Upper lobe of left lung (tissue), 6 donors: ENCODE measurements at regions not wholly inside any gene's neighbourhood (a gene's known extent, or its start where the extent isn't known, plus 50 kb on each side); places are given as distances from the start of the nearest gene placed in this dataset.
"Not testable (repeated sequence)": the region's sequence is repeated elsewhere in the genome, so short reads cannot be mapped to it uniquely, and the experiment has no call there.

Experiments
- ATAC-seq, 2 donors: fragments of 200-7000 bp; cut with Tn5 transposase; one replicate each; pipeline ENCODE4 v1.9.1; 2022; ENCODE audit warnings: mild to moderate bottlenecking in 2 of 2, moderate library complexity in 2 of 2; ENCODE audit not compliant: low FRiP score in 2 of 2
- DNase-seq, 2 donors: peaks; one replicate each; pipeline ENCODE4 v3.0.0-alpha.2; 2019 to 2020
- H3K27ac ChIP-seq, 4 donors: fragments of 200-600 bp; sonication (generic); one replicate each; pipeline ENCODE4 v1.5.1; 2016 to 2019
- H3K27me3 ChIP-seq, 4 donors: fragments of 200-600 bp; sonication (generic); one replicate each; pipeline ENCODE4 v1.5.1; 2017 to 2019
- H3K36me3 ChIP-seq, 4 donors: fragments of 200-600 bp; sonication (generic); one replicate each; pipeline ENCODE4 v1.5.1; 2016 to 2019
- H3K4me1 ChIP-seq, 4 donors: fragments of 200-600 bp; sonication (generic); one replicate each; pipeline ENCODE4 v1.5.1; 2018 to 2019
- H3K4me3 ChIP-seq, 4 donors: fragments of 200-600 bp; sonication (generic); one replicate each; pipeline ENCODE4 v1.5.1; 2017 to 2019; ENCODE audit warnings: mild to moderate bottlenecking in 2 of 4, moderate library complexity in 1 of 4
- H3K9me3 ChIP-seq, 4 donors: fragments of 200-600 bp; sonication (generic); one replicate each; pipeline ENCODE4 v1.5.1; 2018 to 2019
- EP300 ChIP-seq, 4 donors: sonication (generic); formaldehyde crosslinking; IDR thresholded peaks; one replicate each; pipeline ENCODE4 v1.5.1; 2017; ENCODE audit warnings: antibody characterized with exemption in 4 of 4, control low read depth in 2 of 4
- POLR2A ChIP-seq, 4 donors: fragments of 450-650 bp; IDR thresholded peaks; one replicate each; pipeline ENCODE4 v1.5.1; 2016 to 2017; ENCODE audit warnings: antibody characterized with exemption in 4 of 4, mild to moderate bottlenecking in 2 of 4
- POLR2AphosphoS5 ChIP-seq, 2 donors: sonication (generic); formaldehyde crosslinking; IDR thresholded peaks; one replicate each; pipeline ENCODE4 v1.5.1; 2017; ENCODE audit warnings: antibody characterized with exemption in 2 of 2
- WGBS, 2 donors: methylation state at CpG; one replicate each; pipeline ENCODE4 v1.1.5; 2017 to 2018; 5-methylcytosine and 5-hydroxymethylcytosine counted together
- TF ChIP-seq, protein P1 (sequence below), 6 experiments: fragments of 450-650 bp in 4 of 6; fragments of 200-600 bp in 2 of 6; sonication (generic) in 2 of 6; IDR thresholded peaks; one replicate each; pipeline ENCODE4 v1.5.1; 2016 to 2019; ENCODE audit warnings: antibody characterized with exemption in 6 of 6
- donor health status: DM: no; HTN: no; CAD: no; lungs with moderate emphysema.
- donor health status: DM: no; HTN: yes; CAD: no; lungs with severe emphysema.

DNA sequence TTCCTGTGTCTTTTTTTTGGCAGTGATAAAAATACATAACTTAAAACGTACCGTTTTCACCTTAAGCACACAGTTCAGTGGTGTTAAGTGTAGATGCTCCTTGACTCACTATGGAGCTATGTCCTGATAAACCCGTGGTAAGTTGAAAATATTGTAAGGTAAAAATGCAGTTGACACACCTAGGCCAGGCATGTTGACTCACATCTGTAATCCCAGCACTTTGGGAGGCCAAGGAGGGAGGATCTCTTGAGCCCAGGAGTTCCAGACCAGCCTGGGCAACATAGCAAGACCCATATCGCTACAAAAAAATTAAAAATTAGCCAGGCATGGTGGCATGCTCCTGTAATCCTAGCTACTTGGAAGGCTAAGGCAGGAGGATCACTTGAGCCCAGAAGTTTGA, 73.6 kb upstream of the COG2 start:
- TF ChIP-seq, protein P1, sequence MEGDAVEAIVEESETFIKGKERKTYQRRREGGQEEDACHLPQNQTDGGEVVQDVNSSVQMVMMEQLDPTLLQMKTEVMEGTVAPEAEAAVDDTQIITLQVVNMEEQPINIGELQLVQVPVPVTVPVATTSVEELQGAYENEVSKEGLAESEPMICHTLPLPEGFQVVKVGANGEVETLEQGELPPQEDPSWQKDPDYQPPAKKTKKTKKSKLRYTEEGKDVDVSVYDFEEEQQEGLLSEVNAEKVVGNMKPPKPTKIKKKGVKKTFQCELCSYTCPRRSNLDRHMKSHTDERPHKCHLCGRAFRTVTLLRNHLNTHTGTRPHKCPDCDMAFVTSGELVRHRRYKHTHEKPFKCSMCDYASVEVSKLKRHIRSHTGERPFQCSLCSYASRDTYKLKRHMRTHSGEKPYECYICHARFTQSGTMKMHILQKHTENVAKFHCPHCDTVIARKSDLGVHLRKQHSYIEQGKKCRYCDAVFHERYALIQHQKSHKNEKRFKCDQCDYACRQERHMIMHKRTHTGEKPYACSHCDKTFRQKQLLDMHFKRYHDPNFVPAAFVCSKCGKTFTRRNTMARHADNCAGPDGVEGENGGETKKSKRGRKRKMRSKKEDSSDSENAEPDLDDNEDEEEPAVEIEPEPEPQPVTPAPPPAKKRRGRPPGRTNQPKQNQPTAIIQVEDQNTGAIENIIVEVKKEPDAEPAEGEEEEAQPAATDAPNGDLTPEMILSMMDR (IDR thresholded peaks at IDR 0.05): no peak
- TF ChIP-seq POLR2AphosphoS5 (IDR thresholded peaks at IDR 0.05) (no peak), POLR2A (IDR thresholded peaks at IDR 0.05) (no peak), EP300 (IDR thresholded peaks at IDR 0.05) (no peak)
- no peaks in the 10 kb centered on the region for H3K9me3 ChIP-seq
- WGBS, 2 donors: 56 to 63% methylated on average over 4 of the region's 4 CpGs
- H3K4me1 ChIP-seq: peaks cover 4 to 18% (median 12%) of the 10 kb centered on the region in 4 donors
- no peaks in the 10 kb centered on the region for H3K36me3 ChIP-seq
- ATAC-seq: no peak
- no peak overlapping the region for H3K27ac ChIP-seq
- DNase-seq: no peak
- H3K4me3 ChIP-seq: no peak overlapping the region
- H3K27me3 ChIP-seq: no peaks in the 10 kb centered on the region

DNA sequence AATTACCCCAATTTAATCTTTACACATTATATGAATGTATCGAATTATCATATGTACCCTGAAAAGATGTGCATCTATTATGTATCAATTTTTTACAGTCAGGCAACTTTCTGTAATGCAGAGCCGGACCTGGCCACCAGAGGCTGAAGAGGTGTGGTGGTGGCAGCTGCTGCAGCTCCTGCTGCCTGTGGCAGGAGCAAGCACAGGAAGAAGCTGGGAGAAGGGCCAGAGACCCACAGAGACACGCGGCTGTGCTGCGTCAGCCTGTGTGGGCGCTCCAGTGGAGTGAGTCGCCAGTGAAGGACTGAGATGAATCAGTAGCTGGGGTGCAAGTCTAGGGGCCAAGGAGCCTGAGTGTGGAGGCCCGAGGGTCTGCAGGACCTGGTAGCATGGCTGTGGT, 74.3 kb upstream of the COG2 start:
- ATAC-seq (no peak), DNase-seq (peak in 1 of 2 donors; percentile 42)
- Histone ChIP-seq H3K36me3 (no peaks in the 10 kb centered on the region), H3K4me1 (peaks cover 4 to 16% (median 10%) of the 10 kb centered on the region in 4 donors), H3K4me3 (no peak overlapping the region), H3K9me3 (no peaks in the 10 kb centered on the region), H3K27me3 (no peaks in the 10 kb centered on the region), H3K27ac (no peak overlapping the region)
- WGBS, 2 donors: 81 to 83% methylated on average over 8 of the region's 8 CpGs
- TF ChIP-seq POLR2AphosphoS5 (IDR thresholded peaks at IDR 0.05) (no peak), EP300 (IDR thresholded peaks at IDR 0.05) (no peak), POLR2A (IDR thresholded peaks at IDR 0.05) (no peak)
- TF ChIP-seq, protein P1 (IDR thresholded peaks at IDR 0.05): no peak

DNA sequence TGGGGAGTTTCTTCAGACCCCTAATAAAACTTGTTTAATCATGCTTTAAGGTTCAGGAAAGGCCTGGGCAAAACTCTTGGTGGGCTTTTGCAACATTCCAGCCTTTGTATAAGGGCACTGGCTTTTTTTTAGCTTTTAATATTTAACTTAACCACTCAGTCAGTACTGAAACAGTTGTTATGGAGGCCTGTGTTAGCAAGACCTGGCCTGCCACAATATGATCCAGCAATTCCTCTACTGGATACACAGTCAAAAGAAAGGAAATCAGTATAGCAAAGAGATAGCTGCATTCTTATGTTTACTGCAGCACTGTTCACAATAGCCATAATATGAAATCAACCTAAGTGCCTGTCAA, 75.1 kb upstream of the COG2 start:
- Histone ChIP-seq H3K27me3 (no peaks in the 10 kb centered on the region), H3K9me3 (no peaks in the 10 kb centered on the region), H3K4me3 (no peak overlapping the region), H3K4me1 (peaks cover 0 to 8% (median 2%) of the 10 kb centered on the region in 4 donors), H3K27ac (no peak overlapping the region), H3K36me3 (no peaks in the 10 kb centered on the region)
- DNase-seq (no peak), ATAC-seq (no peak)
- no peak for TF ChIP-seq POLR2AphosphoS5 (IDR thresholded peaks at IDR 0.05)
- TF ChIP-seq, protein P1 (IDR thresholded peaks at IDR 0.05): no peak
- no peak for TF ChIP-seq EP300 (IDR thresholded peaks at IDR 0.05)
- no peak for TF ChIP-seq POLR2A (IDR thresholded peaks at IDR 0.05)

DNA sequence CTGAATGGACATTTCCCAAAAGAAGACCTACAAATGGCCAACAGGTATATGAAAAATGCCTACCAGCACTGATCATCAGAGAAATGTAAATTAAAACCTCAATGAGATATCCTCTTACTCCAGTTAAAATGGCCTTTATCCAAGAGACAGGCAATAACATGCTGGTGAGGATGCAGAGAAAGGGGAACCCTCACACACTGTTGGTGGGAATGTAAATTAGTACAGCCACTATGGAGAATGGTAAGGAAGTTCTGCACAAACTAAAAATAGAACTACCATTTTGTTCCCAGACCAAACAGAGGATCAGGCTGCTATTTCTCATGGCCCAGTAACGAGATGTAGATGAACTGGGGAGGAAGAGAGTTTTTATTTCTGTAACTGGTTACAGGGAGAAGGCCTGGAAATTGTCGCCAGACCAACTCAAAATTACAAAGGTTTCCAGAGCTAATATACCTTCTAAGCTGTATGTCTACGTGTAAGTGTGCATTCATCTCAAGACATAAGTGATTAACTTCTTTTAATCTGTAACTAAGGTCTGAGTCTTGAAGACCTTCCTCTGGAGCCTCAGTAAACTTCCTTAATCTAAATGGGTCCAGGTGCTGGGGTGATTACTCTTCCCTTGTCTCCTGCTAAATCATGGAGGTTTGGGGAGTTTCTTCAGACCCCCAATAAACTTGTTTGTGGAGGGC, 75.6 kb upstream of the COG2 start:
- not testable (repeated sequence) for H3K36me3 ChIP-seq, H3K4me3 ChIP-seq, DNase-seq, H3K9me3 ChIP-seq, H3K27me3 ChIP-seq, H3K4me1 ChIP-seq, ATAC-seq, H3K27ac ChIP-seq
- 57 to 75% methylated on average over 3 of the region's 3 CpGs for WGBS, 2 donors

DNA sequence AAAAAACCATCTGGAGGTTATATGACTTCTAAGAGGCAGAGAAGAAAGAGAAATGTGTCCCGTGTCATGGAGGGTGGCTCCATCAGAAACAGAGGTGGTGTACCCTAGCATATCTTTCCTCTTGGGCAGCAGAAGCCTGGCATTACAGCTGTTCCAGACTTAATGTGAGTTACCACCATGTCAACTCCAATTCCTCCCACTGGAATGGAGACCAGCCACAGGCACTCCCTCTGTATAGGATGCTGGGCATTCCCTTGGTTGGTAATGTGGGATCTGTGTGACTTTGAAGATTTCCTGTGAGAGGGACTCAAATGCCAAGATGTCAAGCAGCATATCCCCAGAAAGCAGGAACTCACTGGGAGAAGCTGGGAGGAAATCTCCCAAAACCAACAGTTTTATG, 77.1 kb upstream of the COG2 start:
- Histone ChIP-seq H3K4me3 (no peak overlapping the region), H3K27me3 (no peaks in the 10 kb centered on the region), H3K9me3 (no peaks in the 10 kb centered on the region), H3K36me3 (no peaks in the 10 kb centered on the region), H3K4me1 (no peaks in the 10 kb centered on the region), H3K27ac (no peak overlapping the region)
- TF ChIP-seq POLR2AphosphoS5 (IDR thresholded peaks at IDR 0.05): no peak
- no peak for TF ChIP-seq POLR2A (IDR thresholded peaks at IDR 0.05)
- TF ChIP-seq, protein P1 (IDR thresholded peaks at IDR 0.05): no peak
- no peak for TF ChIP-seq EP300 (IDR thresholded peaks at IDR 0.05)
- 86 to 100% methylated on average over 1 of the region's 1 CpG for WGBS, 2 donors
- ATAC-seq: no peak
- DNase-seq: no peak
